Endothelial cell of umbilical vein (primary cell): ENCODE measurements at regions not wholly inside any gene's neighbourhood (a gene's known extent, or its start where the extent isn't known, plus 50 kb on each side); places are given as distances from the start of the nearest gene placed in this dataset.

Source experiments
- BruUV-seq: library from RNA; stranded (reverse); fragments of 400-500 nt; replicated peaks from 2 replicates; lab custom pipeline; 2021; lab: Mats Ljungman, UMichigan
- CTCF ChIA-PET: fragments of 300-600, 350-600 bp; sonication (Branson Sonifier 250); formaldehyde crosslinking; loops from one replicate; lab custom pipeline; 2021; ENCODE audit warnings: antibody characterized with exemption, inconsistent platforms; lab: Charles Lee
- POLR2A ChIA-PET: fragments of 300-600, 350-600 bp; sonication (Branson Sonifier 250); formaldehyde crosslinking; loops from one replicate; lab custom pipeline; 2021; ENCODE audit warnings: antibody characterized with exemption, inconsistent platforms; lab: Charles Lee
- DNase-seq: peaks from one replicate; pipeline ENCODE4 v3.0.0-alpha.2; 2011; ENCODE audit warnings: low read depth, low spot score
- FAIRE-seq: peaks from 2 replicates; lab custom pipeline; 2011; peaks lifted over from hg19 to GRCh38; lab: Jason Lieb, UNC
- H2AFZ ChIP-seq: 2 replicates; pipeline ENCODE4 v1.6.0; 2012; ENCODE audit warnings: low read depth, low read length, control low read depth, inconsistent platforms
- H3K27ac ChIP-seq: 2 replicates; pipeline ENCODE4 v1.5.1; 2011; ENCODE audit warnings: low read depth, mild to moderate bottlenecking, control low read depth, low read length, moderate library complexity; ENCODE audit not compliant: insufficient read depth
- H3K27me3 ChIP-seq, 2 experiments: 2 replicates each; pipeline versions ENCODE4 v1.6.0 to v1.6.1; 2011; ENCODE audit warnings: low read length in 2 of 2, mixed read lengths in 1 of 2; ENCODE audit not compliant: control insufficient read depth in 2 of 2, insufficient read depth in 2 of 2
- H3K36me3 ChIP-seq, 2 experiments: 2 replicates in 1 of 2; 3 replicates in 1 of 2; pipeline ENCODE4 v1.5.1; 2011; ENCODE audit warnings: low read length in 2 of 2, mild to moderate bottlenecking in 1 of 2, moderate library complexity in 1 of 2; ENCODE audit not compliant: control insufficient read depth in 2 of 2, insufficient read depth in 2 of 2; ENCODE audit errors: extremely low read depth in 1 of 2
- H3K4me1 ChIP-seq: 3 replicates; pipeline ENCODE4 v1.5.1; 2011; ENCODE audit warnings: mild to moderate bottlenecking, low read length; ENCODE audit not compliant: control insufficient read depth, insufficient read depth; ENCODE audit errors: extremely low read depth
- H3K4me2 ChIP-seq: 2 replicates; pipeline ENCODE4 v1.6.1; 2011; ENCODE audit warnings: low read length, control low read depth, mixed read lengths; ENCODE audit not compliant: insufficient read depth
- H3K4me3 ChIP-seq, 3 experiments: fragments of 200-600 bp in 1 of 3; sonication (generic), shearing (Covaris generic) in 1 of 3; replicated peaks in 1 of 3; 2 replicates each; pipeline ENCODE4 v1.5.1; 2011 to 2016; ENCODE audit warnings: control low read depth in 3 of 3, low read length in 3 of 3, mild to moderate bottlenecking in 2 of 3, inconsistent platforms in 1 of 3, low read depth in 1 of 3, moderate library complexity in 1 of 3; ENCODE audit not compliant: insufficient read depth in 1 of 3
- H3K79me2 ChIP-seq: 2 replicates; pipeline ENCODE4 v1.6.0; 2012; ENCODE audit warnings: low read length, inconsistent platforms; ENCODE audit not compliant: control insufficient read depth, insufficient read depth
- H3K9ac ChIP-seq: replicated peaks from 2 replicates; pipeline ENCODE3; 2011; ENCODE audit warnings: low read length, control low read depth; ENCODE audit not compliant: insufficient read depth; ENCODE audit errors: extremely low read depth
- H3K9me1 ChIP-seq: replicated peaks from 3 replicates; pipeline ENCODE4 v1.6.0; 2011; ENCODE audit warnings: mild to moderate bottlenecking, low read length; ENCODE audit not compliant: control insufficient read depth, insufficient read depth; ENCODE audit errors: extremely low read depth
- H3K9me3 ChIP-seq: replicated peaks from 2 replicates; pipeline ENCODE4 v1.5.1; 2012; ENCODE audit warnings: low read length, inconsistent platforms; ENCODE audit not compliant: control insufficient read depth, insufficient read depth
- H4K20me1 ChIP-seq: replicated peaks from 2 replicates; pipeline ENCODE3; 2011; ENCODE audit warnings: mild to moderate bottlenecking, low read length; ENCODE audit not compliant: control insufficient read depth, insufficient read depth; ENCODE audit errors: extremely low read depth
- CTCF ChIP-seq, 2 donors: IDR thresholded peaks; 1 replicate in 1 of 2; 2 replicates in 1 of 2; pipeline ENCODE4 v1.5.1; 2011; ENCODE audit warnings: low read length in 2 of 2, mild to moderate bottlenecking in 2 of 2, moderate library complexity in 2 of 2, control low read depth in 1 of 2, inconsistent platforms in 1 of 2, low read depth in 1 of 2; ENCODE audit not compliant: insufficient read depth in 1 of 2; ENCODE audit errors: extremely low read depth in 1 of 2
- EZH2 ChIP-seq: IDR thresholded peaks from 2 replicates; pipeline ENCODE4 v1.6.1; 2012; ENCODE audit warnings: borderline replicate concordance, low read depth, mild to moderate bottlenecking, moderate library complexity, low read length, inconsistent platforms; ENCODE audit not compliant: severe bottlenecking
- FOS ChIP-seq: IDR thresholded peaks from 2 replicates; pipeline ENCODE4 v1.6.1; 2011; ENCODE audit warnings: mild to moderate bottlenecking, low read length, moderate library complexity, borderline replicate concordance; ENCODE audit not compliant: insufficient read depth
- GATA2 ChIP-seq: IDR thresholded peaks from 2 replicates; pipeline ENCODE4 v1.7.0; 2011; ENCODE audit warnings: low read depth, mild to moderate bottlenecking, moderate library complexity, mixed read lengths, low read length; ENCODE audit not compliant: insufficient read length, insufficient read depth
- JUN ChIP-seq: IDR thresholded peaks from 2 replicates; pipeline ENCODE4 v1.6.1; 2011; ENCODE audit warnings: borderline replicate concordance, low read depth; ENCODE audit not compliant: insufficient read length, insufficient read depth
- MAX ChIP-seq: IDR thresholded peaks from 2 replicates; pipeline ENCODE4 v1.6.1; 2011; ENCODE audit not compliant: insufficient read depth, insufficient read length
- MYC ChIP-seq: IDR thresholded peaks from one replicate; pipeline ENCODE4 v1.6.1; 2011; ENCODE audit warnings: mild to moderate bottlenecking, low read depth, low read length
- POLR2A ChIP-seq: IDR thresholded peaks from 2 replicates; pipeline ENCODE4 v1.6.1; 2012; ENCODE audit warnings: low read depth, mild to moderate bottlenecking, control low read depth, low read length
- POLR2AphosphoS5 ChIP-seq: IDR thresholded peaks from 2 replicates; pipeline ENCODE4 v1.6.1; 2012; ENCODE audit warnings: low read depth, mild to moderate bottlenecking, control low read depth, low read length, moderate library complexity; ENCODE audit not compliant: insufficient read depth
- dilution Hi-C: fragments of 300-500 bp; cut with MboI; formaldehyde crosslinking; loops from one replicate; pipeline ENCODE4 v1.15.0; 2019; ENCODE audit warnings: low sequenced_read_pairs; ENCODE audit not compliant: extremely low pct_ligation_motif_present
- intact Hi-C: fragments of 100-400 bp; cut with micrococcal nuclease; formaldehyde crosslinking; loops from one replicate; pipeline ENCODE4 v1.10.0; 2022

GRCh38 chr12:13784504-13784903 lies 196.9 kb downstream of the GRIN2B start:
- no peak overlapping the region for H3K4me2 ChIP-seq
- ChIA-PET POLR2A (no interaction called here), CTCF (no interaction called here)
- FAIRE-seq (no peak), DNase-seq (no peak)
- H3K9me1 ChIP-seq: no peaks in the 10 kb centered on the region
- no peak overlapping the region for H2AFZ ChIP-seq
- no peaks in the 10 kb centered on the region for H4K20me1 ChIP-seq
- no TSS peak for BruUV-seq
- no peak for TF ChIP-seq GATA2
- no peak for TF ChIP-seq POLR2AphosphoS5
- no peak for TF ChIP-seq CTCF (IDR thresholded peaks at IDR 0.05; ENCODE audit: extremely low read depth in 1 of 2, insufficient read depth in 1 of 2, low read depth in 1 of 2, low read length in 2 of 2)
- no peak for TF ChIP-seq FOS
- TF ChIP-seq MYC: no peak
- H3K27ac ChIP-seq: no peak overlapping the region
- no peaks in the 10 kb centered on the region for H3K27me3 ChIP-seq
- no peak overlapping the region for H3K9ac ChIP-seq
- no peaks in the 10 kb centered on the region for H3K4me1 ChIP-seq
- dilution Hi-C loops (no loop called here), intact Hi-C loops (no loop called here)
- no peaks in the 10 kb centered on the region for H3K9me3 ChIP-seq
- no peaks in the 10 kb centered on the region for H3K36me3 ChIP-seq
- no peak overlapping the region for H3K4me3 ChIP-seq
- no peaks in the 10 kb centered on the region for H3K79me2 ChIP-seq

GRCh38 chr12:13780453-13780852 lies 200.9 kb downstream of the GRIN2B start:
- Histone ChIP-seq H3K4me1 (no peaks in the 10 kb centered on the region), H3K9ac (no peak overlapping the region), H3K9me3 (no peaks in the 10 kb centered on the region), H3K27ac (no peak overlapping the region), H3K4me2 (no peak overlapping the region), H4K20me1 (no peaks in the 10 kb centered on the region), H3K4me3 (no peak overlapping the region), H3K9me1 (no peaks in the 10 kb centered on the region), H3K36me3 (no peaks in the 10 kb centered on the region), H3K79me2 (no peaks in the 10 kb centered on the region), H2AFZ (no peak overlapping the region), H3K27me3 (no peaks in the 10 kb centered on the region)
- ChIA-PET CTCF (no interaction called here), POLR2A (no interaction called here)
- intact Hi-C loops: no loop called here
- dilution Hi-C loops: no loop called here
- BruUV-seq: no TSS peak
- FAIRE-seq (no peak), DNase-seq (no peak)
- TF ChIP-seq JUN (no peak), GATA2 (no peak), CTCF (IDR thresholded peaks at IDR 0.05; ENCODE audit: extremely low read depth in 1 of 2, insufficient read depth in 1 of 2, low read depth in 1 of 2, low read length in 2 of 2) (no peak), FOS (no peak), EZH2 (no peak), POLR2A (no peak), POLR2AphosphoS5 (no peak), MAX (no peak), MYC (no peak)
